Activated CD8-positive, alpha-beta T cell treated with anti-CD3 and anti-CD28 coated beads for 36 hours (primary cell): ENCODE measurements at regions not wholly inside any gene's neighbourhood (a gene's known extent, or its start where the extent isn't known, plus 50 kb on each side); places are given as distances from the start of the nearest gene placed in this dataset.

Experiments
- ATAC-seq: fragments of 200-7000 bp; cut with Tn5 transposase; one replicate; pipeline ENCODE4 v1.10.0; 2021; ENCODE audit warnings: mild to moderate bottlenecking, moderate library complexity
- CTCF ChIA-PET: fragments of 350-600 bp; sonication (Branson Sonifier 250); formaldehyde crosslinking; loops from one replicate; lab custom pipeline; 2021; ENCODE audit warnings: antibody characterized with exemption; lab: Charles Lee
- POLR2A ChIA-PET: fragments of 350-600 bp; sonication (Branson Sonifier 250); formaldehyde crosslinking; loops from one replicate; lab custom pipeline; 2021; ENCODE audit warnings: antibody characterized with exemption; lab: Charles Lee
- DNase-seq: peaks from one replicate; pipeline ENCODE4 v3.0.0-alpha.2; 2020
- H3K27ac Mint-ChIP-seq: one replicate; pipeline ENCODE4 v1.8.0; 2021; ENCODE audit warnings: mild to moderate bottlenecking, mixed read lengths
- H3K27me3 Mint-ChIP-seq: one replicate; pipeline ENCODE4 v1.8.0; 2021; ENCODE audit warnings: mixed read lengths
- H3K36me3 Mint-ChIP-seq: one replicate; pipeline ENCODE4 v1.8.0; 2021; ENCODE audit warnings: low read depth, mixed read lengths
- H3K4me1 Mint-ChIP-seq: one replicate; pipeline ENCODE4 v1.8.0; 2021; ENCODE audit warnings: low read depth, mixed read lengths
- H3K4me3 Mint-ChIP-seq: one replicate; pipeline ENCODE4 v1.8.0; 2021; ENCODE audit warnings: mild to moderate bottlenecking, moderate library complexity, mixed read lengths
- H3K9me3 Mint-ChIP-seq: one replicate; pipeline ENCODE4 v1.8.0; 2021; ENCODE audit warnings: mixed read lengths
- CTCF ChIP-seq: fragments of 200-600 bp; IDR thresholded peaks from one replicate; pipeline ENCODE4 v1.8.0; 2022; ENCODE audit warnings: antibody characterized with exemption, mild to moderate bottlenecking
- intact Hi-C: fragments of 100-400 bp; cut with micrococcal nuclease; formaldehyde crosslinking; loops from one replicate; pipeline ENCODE4 v1.10.0; 2022

- Mint-ChIP-seq H3K27ac (no peak overlapping the region), H3K9me3 (no peaks in the 10 kb centered on the region), H3K27me3 (no peaks in the 10 kb centered on the region), H3K36me3 (no peaks in the 10 kb centered on the region), H3K4me3 (no peak overlapping the region), H3K4me1 (no peaks in the 10 kb centered on the region)
- intact Hi-C loops: no loop called here
- ATAC-seq (no peak), DNase-seq (no peak)
- ChIA-PET POLR2A (no interaction called here), CTCF (no interaction called here)
- TF ChIP-seq CTCF: no peak
Measured at GRCh38 chr18:8458546-8459215, 150.6 kb upstream of the RAB12 start.

- intact Hi-C loops: no loop called here
- H3K27ac Mint-ChIP-seq: no peak overlapping the region
- no peaks in the 10 kb centered on the region for H3K9me3 Mint-ChIP-seq
- H3K27me3 Mint-ChIP-seq: no peaks in the 10 kb centered on the region
- H3K4me1 Mint-ChIP-seq: no peaks in the 10 kb centered on the region
- DNase-seq (no peak), ATAC-seq (no peak)
- ChIA-PET POLR2A (no interaction called here), CTCF (no interaction called here)
- no peak overlapping the region for H3K4me3 Mint-ChIP-seq
- TF ChIP-seq CTCF: no peak
- H3K36me3 Mint-ChIP-seq: no peaks in the 10 kb centered on the region
Measured at GRCh38 chr18:8460748-8461147, 148.5 kb upstream of the RAB12 start.

GRCh38 chr18:8461544-8461943 is 147.7 kb upstream of the RAB12 start:
- H3K36me3 Mint-ChIP-seq: no peaks in the 10 kb centered on the region
- H3K4me3 Mint-ChIP-seq: no peak overlapping the region
- DNase-seq (no peak), ATAC-seq (no peak)
- ChIA-PET CTCF (no interaction called here), POLR2A (no interaction called here)
- H3K27me3 Mint-ChIP-seq: no peaks in the 10 kb centered on the region
- no peak for TF ChIP-seq CTCF
- H3K4me1 Mint-ChIP-seq: no peaks in the 10 kb centered on the region
- H3K9me3 Mint-ChIP-seq: no peaks in the 10 kb centered on the region
- intact Hi-C loops: no loop called here
- H3K27ac Mint-ChIP-seq: no peak overlapping the region

GRCh38 chr18:8462651-8463185 is 146.5 kb upstream of the RAB12 start:
- POLR2A ChIA-PET: no interaction called here
- H3K36me3 Mint-ChIP-seq: no peaks in the 10 kb centered on the region
- DNase-seq (no peak), ATAC-seq (no peak)
- H3K4me1 Mint-ChIP-seq: no peaks in the 10 kb centered on the region
- H3K9me3 Mint-ChIP-seq: no peaks in the 10 kb centered on the region
- CTCF ChIA-PET: no interaction called here
- TF ChIP-seq CTCF: no peak
- no peak overlapping the region for H3K27ac Mint-ChIP-seq
- intact Hi-C loops: no loop called here
- no peak overlapping the region for H3K4me3 Mint-ChIP-seq
- H3K27me3 Mint-ChIP-seq: no peaks in the 10 kb centered on the region

- ChIA-PET CTCF (no interaction called here), POLR2A (no interaction called here)
- intact Hi-C loops: no loop called here
- no peak for TF ChIP-seq CTCF
- Mint-ChIP-seq H3K4me1 (no peaks in the 10 kb centered on the region), H3K36me3 (no peaks in the 10 kb centered on the region), H3K4me3 (no peak overlapping the region), H3K27ac (no peak overlapping the region), H3K9me3 (no peaks in the 10 kb centered on the region), H3K27me3 (no peaks in the 10 kb centered on the region)
- DNase-seq (no peak), ATAC-seq (no peak)
Measured at GRCh38 chr18:8463791-8464190, 145.4 kb upstream of the RAB12 start.
